GM23338 (cell line): ENCODE measurements at regions not wholly inside any gene's neighbourhood (a gene's known extent, or its start where the extent isn't known, plus 50 kb on each side); places are given as distances from the start of the nearest gene placed in this dataset.

Experiments
- ATAC-seq: fragments of 200-7000 bp; cut with Tn5 transposase; 3 replicates; pipeline ENCODE4 v1.9.1; 2020
- DNase-seq: peaks from one replicate; pipeline ENCODE4 v3.0.0-alpha.2; 2015; ENCODE audit warnings: low spot score
- H2AFZ ChIP-seq: fragments of 200-600 bp; sonication (generic); 2 replicates; pipeline ENCODE4 v1.8.0; 2016; ENCODE audit warnings: antibody characterized with exemption, mild to moderate bottlenecking, moderate library complexity
- H3F3A ChIP-seq: fragments of 200-600 bp; sonication (generic); replicated peaks from 2 replicates; pipeline ENCODE4 v1.8.0; 2017; ENCODE audit warnings: antibody characterized with exemption, mixed run types, low read depth
- H3K27ac ChIP-seq: fragments of 200-600 bp; sonication (generic); 2 replicates; pipeline ENCODE4 v1.6.1; 2016; ENCODE audit warnings: low read depth
- H3K27me3 ChIP-seq: fragments of 200-600 bp; sonication (generic); 2 replicates; pipeline ENCODE4 v1.8.0; 2016; ENCODE audit warnings: mild to moderate bottlenecking, mixed run types, moderate library complexity; ENCODE audit not compliant: insufficient read depth
- H3K36me3 ChIP-seq: fragments of 200-600 bp; sonication (generic); 2 replicates; pipeline ENCODE4 v1.8.0; 2016; ENCODE audit warnings: mild to moderate bottlenecking; ENCODE audit not compliant: insufficient read depth
- H3K4me1 ChIP-seq: fragments of 200-600 bp; sonication (generic); 2 replicates; pipeline ENCODE4 v1.8.0; 2016; ENCODE audit warnings: mild to moderate bottlenecking, moderate library complexity; ENCODE audit not compliant: insufficient read depth
- H3K4me2 ChIP-seq: fragments of 200-600 bp; sonication (generic); 2 replicates; pipeline ENCODE4 v1.7.1; 2017; ENCODE audit warnings: mixed run types
- H3K4me3 ChIP-seq: fragments of 200-600 bp; sonication (generic); 2 replicates; pipeline ENCODE4 v1.6.1; 2016; ENCODE audit warnings: mixed run types
- H3K79me2 ChIP-seq: fragments of 200-600 bp; sonication (generic); replicated peaks from 2 replicates; pipeline ENCODE4 v1.8.0; 2017; ENCODE audit warnings: mild to moderate bottlenecking; ENCODE audit not compliant: insufficient read depth
- H3K9me2 ChIP-seq: fragments of 200-600 bp; sonication (generic); 2 replicates; pipeline ENCODE4 v1.8.0; 2017; ENCODE audit not compliant: insufficient read depth
- H4K20me1 ChIP-seq: fragments of 200-600 bp; sonication (generic); replicated peaks from 2 replicates; pipeline ENCODE4 v1.8.0; 2017; ENCODE audit warnings: mild to moderate bottlenecking; ENCODE audit not compliant: insufficient read depth
- H3K27ac Mint-ChIP-seq: 2 replicates; pipeline ENCODE4 v1.8.0; 2020; ENCODE audit warnings: inconsistent platforms, mild to moderate bottlenecking, moderate library complexity, mixed read lengths
- H3K27me3 Mint-ChIP-seq: 3 replicates; pipeline ENCODE4 v1.8.0; 2022; ENCODE audit warnings: low read depth, mild to moderate bottlenecking, moderate library complexity, mixed read lengths, inconsistent platforms; ENCODE audit not compliant: insufficient read depth, poor library complexity
- H3K36me3 Mint-ChIP-seq: 3 replicates; pipeline ENCODE4 v1.8.0; 2021; ENCODE audit warnings: low read depth, mild to moderate bottlenecking, inconsistent platforms, moderate library complexity, mixed read lengths
- H3K4me1 Mint-ChIP-seq: 3 replicates; pipeline ENCODE4 v1.8.0; 2020; ENCODE audit warnings: mild to moderate bottlenecking, inconsistent platforms, mixed read lengths
- H3K4me3 Mint-ChIP-seq: 3 replicates; pipeline ENCODE4 v1.8.0; 2021; ENCODE audit warnings: moderate library complexity, mild to moderate bottlenecking, inconsistent platforms, mixed read lengths
- H3K9me3 Mint-ChIP-seq: 3 replicates; pipeline ENCODE4 v1.8.0; 2020; ENCODE audit warnings: moderate library complexity, mild to moderate bottlenecking, inconsistent platforms, mixed read lengths
- CTCF ChIP-seq, 2 experiments: fragments of 200-600 bp in 1 of 2; sonication (generic) in 1 of 2; conservative IDR thresholded peaks; 2 replicates each; pipeline versions ENCODE4 v1.5.1 to v1.6.1; 2016 to 2017; ENCODE audit warnings: antibody characterized with exemption in 2 of 2, low read depth in 2 of 2, mild to moderate bottlenecking in 2 of 2, moderate library complexity in 1 of 2
- EZH2phosphoT487 ChIP-seq: fragments of 200-600 bp; sonication (generic); IDR thresholded peaks from one replicate; pipeline ENCODE4 v1.8.1; 2018; ENCODE audit warnings: antibody characterized with exemption; ENCODE audit not compliant: unreplicated experiment
- POLR2AphosphoS5 ChIP-seq: IDR thresholded peaks from 2 replicates; pipeline ENCODE4 v1.6.1; 2016; ENCODE audit warnings: antibody characterized with exemption, low read depth
- REST ChIP-seq: IDR thresholded peaks from one replicate; pipeline ENCODE4 v1.6.1; 2018; ENCODE audit warnings: antibody characterized with exemption; ENCODE audit not compliant: unreplicated experiment
- STAT1 ChIP-seq: IDR thresholded peaks from one replicate; pipeline ENCODE4 v1.6.1; 2016; ENCODE audit warnings: antibody characterized with exemption; ENCODE audit not compliant: unreplicated experiment
- ZNF114 ChIP-seq: fragments of 250-450 bp; sonication (Bioruptor Pico); IDR thresholded peaks from 2 replicates; pipeline ENCODE4 v1.5.0; 2020; ENCODE audit warnings: mild to moderate bottlenecking, moderate library complexity

GRCh38 chr21:31566611-31567010 is 92.9 kb upstream of the SOD1 start:
- H2AFZ ChIP-seq = no peak overlapping the region
- Mint-ChIP-seq H3K36me3 (peaks cover 4% of the 10 kb centered on the region; the same call in 1 of the 3 replicates), H3K9me3 (no peaks in the 10 kb centered on the region), H3K27me3 (peaks cover 1% of the 10 kb centered on the region), H3K4me1 (peaks cover 24% of the 10 kb centered on the region), H3K4me3 (no peak overlapping the region), H3K27ac (peak overlapping the region; percentile 32; the same call in 1 of the 2 replicates)
- H3K4me1 ChIP-seq = no peaks in the 10 kb centered on the region
- H3K36me3 ChIP-seq = no peaks in the 10 kb centered on the region
- no peaks in the 10 kb centered on the region for H3K9me2 ChIP-seq
- no peak overlapping the region for H3K27ac ChIP-seq
- TF ChIP-seq EZH2phosphoT487 (no peak), STAT1 (no peak), POLR2AphosphoS5 (no peak)
- H3K4me3 ChIP-seq = no peak overlapping the region
- no peaks in the 10 kb centered on the region for H3F3A ChIP-seq
- ATAC-seq = peak; percentile 43
- DNase-seq = peak; percentile 39
- H3K79me2 ChIP-seq = no peaks in the 10 kb centered on the region
- no peaks in the 10 kb centered on the region for H3K27me3 ChIP-seq
- no peak overlapping the region for H3K4me2 ChIP-seq
- H4K20me1 ChIP-seq = no peaks in the 10 kb centered on the region

GRCh38 chr21:31566064-31566463 is 93.4 kb upstream of the SOD1 start:
- H3K27ac Mint-ChIP-seq = no peak overlapping the region
- Histone ChIP-seq H3K4me3 (no peak overlapping the region), H3K36me3 (no peaks in the 10 kb centered on the region), H4K20me1 (no peaks in the 10 kb centered on the region), H3K27ac (no peak overlapping the region), H2AFZ (no peak overlapping the region), H3K4me1 (no peaks in the 10 kb centered on the region), H3K27me3 (no peaks in the 10 kb centered on the region), H3K9me2 (no peaks in the 10 kb centered on the region), H3K79me2 (peaks cover 2% of the 10 kb centered on the region), H3K4me2 (no peak overlapping the region), H3F3A (no peaks in the 10 kb centered on the region)
- no peaks in the 10 kb centered on the region for H3K9me3 Mint-ChIP-seq
- H3K27me3 Mint-ChIP-seq = peaks cover 1% of the 10 kb centered on the region
- ATAC-seq (peak; percentile 39), DNase-seq (no peak)
- no peak overlapping the region for H3K4me3 Mint-ChIP-seq
- no peak for TF ChIP-seq ZNF114
- TF ChIP-seq CTCF (conservative IDR thresholded peaks at IDR 0.05; ENCODE audit: low read depth in 2 of 2) = peak; percentile 41 to 42
- TF ChIP-seq REST = no peak
- peaks cover 24% of the 10 kb centered on the region for H3K4me1 Mint-ChIP-seq
- peaks cover 4% of the 10 kb centered on the region; the same call in 1 of the 3 replicates for H3K36me3 Mint-ChIP-seq
